Kidney (tissue), 13 donors: ENCODE measurements at regions not wholly inside any gene's neighbourhood (a gene's known extent, or its start where the extent isn't known, plus 50 kb on each side); places are given as distances from the start of the nearest gene placed in this dataset.

Experiments used
- DNase-seq, 5 donors: peaks; one replicate each; pipeline ENCODE4 v3.0.0-alpha.2; 2013 to 2020
- FAIRE-seq: peaks from 2 replicates; lab custom pipeline; 2012; peaks lifted over from hg19 to GRCh38; lab: Jason Lieb, UNC
- H3K27ac ChIP-seq, 2 donors: one replicate each; pipeline ENCODE4 v1.7.0; 2013; ENCODE audit warnings: low read depth in 2 of 2, low read length in 2 of 2, inconsistent platforms in 1 of 2
- H3K27me3 ChIP-seq: one replicate; pipeline ENCODE4 v1.7.1; 2013; ENCODE audit warnings: low read length, inconsistent platforms; ENCODE audit not compliant: control insufficient read depth, insufficient read depth
- H3K36me3 ChIP-seq, 3 donors: one replicate each; pipeline versions ENCODE4 v1.7.0 to v1.7.1; 2013; ENCODE audit warnings: low read length in 3 of 3, control low read depth in 1 of 3, inconsistent platforms in 1 of 3; ENCODE audit not compliant: insufficient read depth in 3 of 3, control insufficient read depth in 2 of 3
- H3K4me1 ChIP-seq, 3 donors: one replicate each; pipeline versions ENCODE4 v1.7.0 to v1.7.1; 2013; ENCODE audit warnings: low read length in 3 of 3, inconsistent platforms in 1 of 3, low read depth in 1 of 3; ENCODE audit not compliant: control insufficient read depth in 2 of 3, insufficient read depth in 2 of 3
- H3K4me3 ChIP-seq, 3 donors: one replicate each; pipeline versions ENCODE4 v1.7.0 to v1.8.1; 2013; ENCODE audit warnings: low read length in 3 of 3, control low read depth in 1 of 3, inconsistent platforms in 1 of 3
- H3K9ac ChIP-seq, 3 donors: one replicate each; pipeline versions ENCODE4 v1.7.0 to v1.7.1; 2013; ENCODE audit warnings: low read length in 3 of 3, control low read depth in 1 of 3, inconsistent platforms in 1 of 3
- H3K9me3 ChIP-seq, 3 donors: one replicate each; pipeline versions ENCODE4 v1.7.0 to v1.7.1; 2013; ENCODE audit warnings: low read length in 3 of 3, control low read depth in 1 of 3, inconsistent platforms in 1 of 3; ENCODE audit not compliant: control insufficient read depth in 2 of 3, insufficient read depth in 1 of 3
- intact Hi-C: fragments of 100-400 bp; cut with DNase I; formaldehyde crosslinking; loops from one replicate; pipeline ENCODE4 v1.11.1; 2022
- TF ChIP-seq, protein P1 (sequence below): IDR thresholded peaks from 3 replicates; pipeline ENCODE4 v1.5.1; 2012; ENCODE audit warnings: mild to moderate bottlenecking, moderate library complexity, borderline replicate concordance; ENCODE audit not compliant: insufficient read depth; ENCODE audit errors: extremely low read depth
- donor health status: control.
- donor health status: control.
- donor health status: control.
- donor health status: control.
- donor health status: control.
- donor health status: DM: yes; HTN: yes; CAD: no.
- donor health status: Normal renal cell carcinoma (clear cell type).

DNA sequence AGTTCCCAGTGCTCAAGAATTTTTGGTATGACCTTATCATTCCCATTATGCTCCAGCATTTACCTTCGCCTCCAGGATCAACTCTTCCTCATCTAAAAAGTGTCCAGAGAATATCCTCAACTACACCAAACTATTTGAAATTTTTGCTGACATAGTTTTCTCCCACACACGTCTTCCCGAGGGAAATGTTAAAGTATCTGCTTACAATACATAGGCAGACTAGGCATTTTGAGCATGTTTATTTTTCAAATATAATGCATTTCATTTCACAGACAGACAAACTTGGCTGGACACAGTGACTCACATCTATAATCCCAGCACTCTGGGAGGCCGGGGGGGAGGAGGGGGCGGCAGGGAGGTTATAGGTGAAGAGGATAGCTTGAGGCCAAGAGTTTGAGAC, 177.1 kb upstream of the TRIM24 start:
- H3K4me3 ChIP-seq, result no peak overlapping the region
- no peak for FAIRE-seq
- no peaks in the 10 kb centered on the region for H3K27me3 ChIP-seq
- H3K9ac ChIP-seq, result no peak overlapping the region
- H3K4me1 ChIP-seq, result no peaks in the 10 kb centered on the region
- no peak for DNase-seq
- no peaks in the 10 kb centered on the region for H3K9me3 ChIP-seq
- H3K27ac ChIP-seq, result no peak overlapping the region
- H3K36me3 ChIP-seq, result no peaks in the 10 kb centered on the region
- TF ChIP-seq, protein P1, sequence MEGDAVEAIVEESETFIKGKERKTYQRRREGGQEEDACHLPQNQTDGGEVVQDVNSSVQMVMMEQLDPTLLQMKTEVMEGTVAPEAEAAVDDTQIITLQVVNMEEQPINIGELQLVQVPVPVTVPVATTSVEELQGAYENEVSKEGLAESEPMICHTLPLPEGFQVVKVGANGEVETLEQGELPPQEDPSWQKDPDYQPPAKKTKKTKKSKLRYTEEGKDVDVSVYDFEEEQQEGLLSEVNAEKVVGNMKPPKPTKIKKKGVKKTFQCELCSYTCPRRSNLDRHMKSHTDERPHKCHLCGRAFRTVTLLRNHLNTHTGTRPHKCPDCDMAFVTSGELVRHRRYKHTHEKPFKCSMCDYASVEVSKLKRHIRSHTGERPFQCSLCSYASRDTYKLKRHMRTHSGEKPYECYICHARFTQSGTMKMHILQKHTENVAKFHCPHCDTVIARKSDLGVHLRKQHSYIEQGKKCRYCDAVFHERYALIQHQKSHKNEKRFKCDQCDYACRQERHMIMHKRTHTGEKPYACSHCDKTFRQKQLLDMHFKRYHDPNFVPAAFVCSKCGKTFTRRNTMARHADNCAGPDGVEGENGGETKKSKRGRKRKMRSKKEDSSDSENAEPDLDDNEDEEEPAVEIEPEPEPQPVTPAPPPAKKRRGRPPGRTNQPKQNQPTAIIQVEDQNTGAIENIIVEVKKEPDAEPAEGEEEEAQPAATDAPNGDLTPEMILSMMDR, result no peak
- intact Hi-C loops, result no loop called here

DNA sequence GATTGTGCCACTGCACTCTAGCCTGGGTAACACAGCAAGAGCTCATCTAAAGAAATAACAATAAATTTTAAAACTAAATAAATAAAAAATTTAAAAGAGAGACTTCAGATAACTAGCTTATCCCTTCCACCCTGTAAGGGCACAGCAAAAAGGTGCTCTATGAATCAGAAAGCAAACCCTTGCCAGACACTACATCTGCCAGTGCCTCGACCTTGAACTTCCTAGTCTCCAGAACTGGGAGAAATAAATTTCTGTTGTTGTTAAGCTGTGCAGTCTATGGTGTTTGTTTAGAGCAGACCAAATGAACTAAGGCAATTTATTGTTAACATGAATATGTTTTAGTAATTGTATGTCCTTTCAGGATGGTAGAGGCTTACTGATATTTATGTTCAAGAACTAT, 174.9 kb upstream of the TRIM24 start:
- Histone ChIP-seq H3K36me3 (no peaks in the 10 kb centered on the region), H3K9me3 (peaks cover 0 to 3% (median 0%) of the 10 kb centered on the region in 3 donors), H3K9ac (no peak overlapping the region), H3K27me3 (no peaks in the 10 kb centered on the region), H3K27ac (no peak overlapping the region), H3K4me3 (no peak overlapping the region), H3K4me1 (no peaks in the 10 kb centered on the region)
- intact Hi-C loops, result no loop called here
- no peak for DNase-seq
- FAIRE-seq, result no peak
- TF ChIP-seq, protein P1, result no peak

- FAIRE-seq (peak; percentile 52), DNase-seq (no peak)
- Histone ChIP-seq H3K27ac (no peak overlapping the region), H3K9ac (no peak overlapping the region), H3K36me3 (no peaks in the 10 kb centered on the region), H3K27me3 (no peaks in the 10 kb centered on the region), H3K4me3 (no peak overlapping the region), H3K4me1 (no peaks in the 10 kb centered on the region), H3K9me3 (peaks cover 0 to 3% (median 0%) of the 10 kb centered on the region in 3 donors)
- TF ChIP-seq, protein P1, result no peak
- intact Hi-C loops, result no loop called here
Measured at GRCh38 chr7:138286846-138287245, 173.2 kb upstream of the TRIM24 start.

- no peak overlapping the region for H3K27ac ChIP-seq
- no peaks in the 10 kb centered on the region for H3K27me3 ChIP-seq
- H3K9me3 ChIP-seq, result peaks cover 0 to 3% (median 0%) of the 10 kb centered on the region in 3 donors
- intact Hi-C loops, result no loop called here
- no peak for FAIRE-seq
- H3K4me1 ChIP-seq, result no peaks in the 10 kb centered on the region
- no peak for DNase-seq
- no peak overlapping the region for H3K4me3 ChIP-seq
- TF ChIP-seq, protein P1, result no peak
- no peaks in the 10 kb centered on the region for H3K36me3 ChIP-seq
- H3K9ac ChIP-seq, result no peak overlapping the region
Measured at GRCh38 chr7:138287549-138287948, 172.5 kb upstream of the TRIM24 start.
